H1 (cell line): ENCODE measurements at regions not wholly inside any gene's neighbourhood (a gene's known extent, or its start where the extent isn't known, plus 50 kb on each side); places are given as distances from the start of the nearest gene placed in this dataset.

Experiments used
- ASH2L ChIP-seq: fragments of 200-600, 300-600 bp; sonication (generic); IDR thresholded peaks from one replicate; pipeline ENCODE4 v1.7.1; 2017; ENCODE audit warnings: low read length
- ATF3 ChIP-seq: IDR thresholded peaks from 2 replicates; pipeline ENCODE4 v1.6.1; 2011; ENCODE audit warnings: low read depth, mild to moderate bottlenecking, low read length; ENCODE audit not compliant: insufficient read depth
- CTCF ChIP-seq, 3 experiments: IDR thresholded peaks; 1 replicate in 2 of 3; 2 replicates in 1 of 3; pipeline versions ENCODE4 v1.5.1 to v1.6.1; 2011; ENCODE audit warnings: low read length in 3 of 3, mild to moderate bottlenecking in 3 of 3, inconsistent platforms in 2 of 3, low read depth in 1 of 3, moderate library complexity in 1 of 3; ENCODE audit not compliant: insufficient read depth in 1 of 3; ENCODE audit errors: control extremely low read depth in 1 of 3
- JUND ChIP-seq: IDR thresholded peaks from 2 replicates; pipeline ENCODE4 v1.6.1; 2011; ENCODE audit warnings: mild to moderate bottlenecking, improper control_type of control experiment, low read length
- POLR2A ChIP-seq, 2 experiments: IDR thresholded peaks; 1 replicate in 1 of 2; 2 replicates in 1 of 2; pipeline ENCODE4 v1.6.1; 2011; ENCODE audit warnings: low read depth in 2 of 2, low read length in 2 of 2, mild to moderate bottlenecking in 2 of 2; ENCODE audit errors: control extremely low read depth in 1 of 2
- SRF ChIP-seq: IDR thresholded peaks from 2 replicates; pipeline ENCODE4 v1.6.1; 2011; ENCODE audit warnings: mild to moderate bottlenecking, low read depth, low read length, moderate library complexity
- TCF12 ChIP-seq: IDR thresholded peaks from 2 replicates; pipeline ENCODE4 v1.6.1; 2011; ENCODE audit warnings: low read depth, mild to moderate bottlenecking, low read length
- YY1 ChIP-seq: IDR thresholded peaks from 2 replicates; pipeline ENCODE4 v1.6.1; 2011; ENCODE audit warnings: low read depth, mild to moderate bottlenecking, low read length
- ZNF274 ChIP-seq: IDR thresholded peaks from 2 replicates; pipeline ENCODE4 v1.7.0; 2012; ENCODE audit warnings: low read length, borderline replicate concordance; ENCODE audit errors: extremely low read depth

- TF ChIP-seq ZNF274 (no peak), TCF12 (no peak), ATF3 (no peak), CTCF (IDR thresholded peaks at IDR 0.05; ENCODE audit: control extremely low read depth in 1 of 3, insufficient read depth in 1 of 3, low read depth in 1 of 3, low read length in 3 of 3) (no peak), ASH2L (no peak), SRF (no peak), JUND (no peak), POLR2A (IDR thresholded peaks at IDR 0.05; ENCODE audit: control extremely low read depth in 1 of 2, low read depth in 2 of 2, low read length in 2 of 2) (no peak), YY1 (no peak)
These were observed 472.3 kb downstream of the MMUT start for GRCh38 chr6:48990739-48991138.
